Activated gamma-delta T cell treated with anti-CD3 and anti-CD28 coated beads, Interleukin-2, amount 50 U/mL, for 16 hours (primary cell): ENCODE measurements at regions not wholly inside any gene's neighbourhood (a gene's known extent, or its start where the extent isn't known, plus 50 kb on each side); places are given as distances from the start of the nearest gene placed in this dataset.
"Not testable (repeated sequence)": the region's sequence is repeated elsewhere in the genome, so short reads cannot be mapped to it uniquely, and the experiment has no call there.

ENCODE experiments used
- DNase-seq: peaks from one replicate; pipeline ENCODE4 v3.0.0-alpha.2; 2020; ENCODE audit warnings: low read depth

DNA sequence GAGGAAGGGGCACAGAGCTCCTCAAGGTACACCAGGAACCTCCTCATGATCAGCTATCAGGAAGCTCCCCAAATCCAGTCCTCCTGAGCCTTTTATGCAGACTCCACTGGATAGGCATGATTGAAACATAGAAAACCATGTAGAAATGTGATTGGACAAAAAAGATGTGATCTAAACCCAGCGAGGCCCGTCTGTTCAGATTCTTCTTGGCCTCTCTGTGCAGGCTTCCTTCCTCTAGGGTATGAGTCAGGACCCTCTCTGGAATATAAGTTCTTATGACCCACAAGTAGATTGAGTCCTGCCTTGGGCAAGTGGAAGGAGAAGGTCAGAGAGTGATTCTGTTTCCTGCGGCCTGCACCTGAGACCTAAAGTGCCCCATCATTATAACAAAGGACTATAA, 166.3 kb downstream of the PHLDA1 start:
- DNase-seq: no peak

DNA sequence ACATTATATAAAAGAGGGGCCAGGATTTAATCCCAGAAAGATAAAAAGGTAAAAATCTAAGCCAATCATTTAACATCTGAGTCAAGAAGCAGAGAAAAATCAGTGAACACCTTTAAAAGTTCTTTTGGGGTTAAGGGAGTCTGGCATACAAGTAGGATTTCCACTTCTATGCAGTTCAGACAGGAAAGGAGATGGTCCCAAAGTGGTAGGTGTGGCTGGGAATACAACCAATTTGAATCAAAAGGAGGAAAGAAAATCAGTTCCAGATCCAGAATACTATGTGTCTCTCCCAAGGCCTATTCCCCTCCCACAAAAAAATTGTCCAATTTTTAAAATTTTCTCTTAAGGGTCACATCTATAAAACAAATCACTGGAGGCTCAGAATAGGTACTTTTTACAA, 167.4 kb downstream of the PHLDA1 start:
- DNase-seq: no peak

DNA sequence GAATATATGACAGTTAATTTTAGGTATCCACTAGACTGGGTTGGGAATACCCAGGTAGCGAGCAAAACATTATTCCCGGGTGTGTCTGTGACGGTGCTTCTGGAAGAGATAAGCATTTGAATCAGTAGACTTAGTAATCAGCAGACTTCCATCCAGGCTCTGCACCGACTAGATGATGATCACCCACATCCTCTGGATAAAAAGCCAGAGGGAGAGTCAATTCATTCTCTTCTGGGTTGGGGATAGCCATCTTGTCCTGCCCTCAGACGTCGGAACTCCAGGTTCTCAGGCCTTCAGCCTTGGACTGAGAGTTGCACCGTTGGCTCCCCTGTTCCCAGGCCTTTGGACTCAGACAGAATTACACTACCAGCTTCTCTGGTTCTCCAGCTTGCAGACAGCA, 168.0 kb downstream of the PHLDA1 start:
- DNase-seq: no peak

DNA sequence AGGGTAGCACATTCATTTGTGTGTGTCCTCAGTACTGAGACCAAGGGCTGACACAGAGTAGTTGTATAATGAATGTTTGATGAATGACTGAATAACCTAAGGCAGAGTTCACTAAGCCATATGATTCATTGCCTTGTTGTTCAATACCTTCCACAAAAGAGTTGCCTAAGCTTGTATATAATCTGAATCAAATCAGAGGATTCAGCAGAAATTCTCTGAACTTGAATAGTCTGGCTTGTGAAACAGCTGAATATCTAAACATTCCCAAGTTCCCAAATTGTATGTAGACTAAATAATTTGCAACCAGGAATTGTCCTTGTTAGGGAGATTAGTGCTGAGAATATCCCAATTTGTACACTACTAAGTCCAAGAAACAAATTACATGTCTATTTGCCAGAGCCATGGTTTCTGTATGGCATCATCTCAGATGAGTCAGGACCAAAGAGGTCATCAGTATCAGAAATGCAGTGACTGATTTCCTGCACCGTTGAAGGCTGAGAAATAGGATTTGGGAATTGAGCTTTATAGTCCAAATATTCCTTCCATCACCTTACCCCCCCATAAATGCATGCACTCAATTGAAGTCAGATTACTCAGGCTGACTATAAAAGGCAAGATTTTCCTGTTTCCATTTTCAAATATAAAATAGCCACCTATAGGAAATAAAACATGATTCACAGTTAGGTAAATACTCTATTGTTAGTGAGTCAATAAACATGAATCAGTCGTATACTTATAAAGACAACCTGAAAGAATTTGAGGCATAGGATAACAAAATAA, 168.7 kb downstream of the PHLDA1 start:
- no peak for DNase-seq

DNA sequence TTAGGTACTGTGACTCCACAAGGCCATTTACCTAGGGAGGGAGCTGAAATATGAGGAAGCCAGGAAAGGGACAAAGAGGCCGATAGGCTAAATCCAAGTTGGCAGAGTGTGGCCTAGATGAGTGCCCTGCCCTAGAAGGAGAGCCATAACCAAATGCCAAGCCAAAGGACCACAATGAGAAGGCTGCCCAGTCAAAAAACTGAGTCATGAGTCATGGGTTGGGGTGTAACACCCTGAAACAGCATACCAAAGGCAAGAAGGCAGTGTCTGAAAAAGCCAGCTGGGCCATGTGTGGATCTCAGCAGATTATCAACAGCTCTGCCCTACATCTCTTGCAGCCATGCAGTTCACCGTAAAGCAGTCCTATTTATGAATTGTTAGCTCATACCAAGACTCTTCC, 171.7 kb downstream of the PHLDA1 start:
- no peak for DNase-seq

DNA sequence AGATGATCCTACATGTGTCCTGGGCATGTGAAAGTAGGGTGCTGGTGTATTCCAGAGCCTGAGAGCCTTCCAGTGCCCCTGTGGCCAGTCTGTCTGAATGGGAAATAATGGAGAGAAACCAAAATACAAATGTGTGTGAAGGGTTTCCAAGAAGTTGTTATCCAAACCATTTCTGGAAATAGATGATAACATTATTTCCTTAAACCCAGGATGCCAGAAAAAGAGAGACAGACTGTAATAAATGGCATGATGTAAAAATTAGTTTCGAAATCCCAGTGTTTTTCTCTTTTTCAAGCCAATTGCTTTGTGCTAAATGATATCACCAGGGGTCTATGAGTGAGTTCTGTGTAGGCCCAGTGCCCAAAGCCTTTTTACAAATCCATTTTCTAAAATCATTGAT, 175.3 kb downstream of the PHLDA1 start:
- DNase-seq: no peak

DNA sequence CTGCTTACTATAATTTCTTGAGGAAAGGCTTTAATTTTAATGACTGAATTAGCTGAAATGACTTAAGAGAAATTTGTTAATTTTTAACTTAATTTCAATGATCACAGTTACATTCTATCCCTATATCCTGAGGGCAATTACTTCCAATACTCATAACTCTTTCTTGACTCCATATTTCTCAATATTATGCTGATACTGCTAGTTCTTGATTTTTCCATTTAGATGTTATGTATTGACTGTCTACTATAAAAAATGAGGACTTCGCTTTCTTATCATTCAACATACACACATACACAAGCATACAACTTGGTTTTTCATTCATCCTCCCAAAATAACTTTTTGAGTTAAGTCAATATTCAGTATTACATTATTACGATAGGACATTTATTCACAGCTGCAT, 176.2 kb downstream of the PHLDA1 start:
- DNase-seq: no peak

DNA sequence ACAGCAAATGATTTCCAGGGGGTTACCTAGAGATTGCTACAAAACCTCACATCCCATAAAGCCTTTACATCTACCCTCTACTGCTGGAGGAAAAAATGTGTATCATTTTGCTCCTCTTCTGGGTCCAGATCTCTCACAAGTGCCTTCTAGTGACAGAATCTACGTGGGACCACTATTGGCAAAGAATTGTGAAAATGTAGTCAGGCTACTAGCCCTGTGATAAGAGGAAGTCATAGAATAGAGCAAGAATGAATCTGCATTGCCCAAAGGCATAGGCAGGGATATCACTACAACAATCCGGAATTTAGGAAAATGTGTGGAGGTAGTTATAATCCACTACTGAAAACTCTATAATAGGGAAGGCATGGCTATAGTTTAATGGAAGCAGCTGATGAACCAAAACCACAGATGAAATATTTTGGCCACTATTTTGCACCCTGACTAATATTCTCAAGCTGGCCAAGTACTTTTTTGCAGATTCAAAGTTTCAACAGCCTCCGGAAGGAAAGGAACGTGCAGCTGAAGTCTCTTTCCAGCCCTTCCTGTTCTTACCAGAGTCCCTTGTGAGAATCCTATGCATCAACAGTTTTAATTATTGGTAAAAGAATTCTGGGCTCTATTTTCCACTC, 176.8 kb downstream of the PHLDA1 start:
- no peak for DNase-seq

DNA sequence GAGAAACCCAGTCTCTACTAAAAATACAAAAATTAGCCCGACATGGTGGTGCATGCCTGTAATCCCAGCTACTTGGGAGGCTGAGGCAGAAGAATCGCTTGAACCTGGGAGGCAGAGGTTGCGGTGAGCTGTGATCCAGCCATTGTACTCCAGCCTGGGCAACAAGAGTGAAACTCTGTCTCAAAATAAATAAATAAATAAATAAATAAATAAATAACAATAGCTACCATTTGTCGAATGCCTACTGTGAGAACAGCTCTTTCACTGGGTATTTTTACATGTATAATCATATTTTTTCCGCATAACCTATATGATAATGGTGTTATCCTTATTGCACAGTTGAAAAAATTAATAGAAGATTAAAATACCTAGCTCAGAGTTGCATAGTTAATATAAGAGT, 177.4 kb downstream of the PHLDA1 start:
- DNase-seq: not testable (repeated sequence)

DNA sequence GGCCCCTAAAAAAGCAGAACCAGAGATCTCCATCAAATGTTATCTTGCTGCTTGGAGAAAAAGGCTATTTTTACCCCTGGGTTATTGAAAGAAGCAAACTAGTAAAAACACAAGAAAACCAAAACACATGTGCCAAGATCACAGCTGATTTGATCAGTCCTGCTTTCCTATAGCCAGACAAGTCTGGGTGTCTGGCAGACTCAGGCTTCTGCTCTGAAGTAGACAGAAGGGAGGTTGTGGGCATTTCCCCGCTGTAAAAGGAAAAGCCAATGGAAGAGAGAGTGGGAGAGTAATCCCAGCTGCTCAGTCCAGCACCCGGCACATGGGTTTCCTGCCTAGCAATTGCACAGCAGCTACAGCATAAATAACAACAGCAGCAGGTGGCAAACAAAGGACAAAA, 177.9 kb downstream of the PHLDA1 start:
- no peak for DNase-seq

DNA sequence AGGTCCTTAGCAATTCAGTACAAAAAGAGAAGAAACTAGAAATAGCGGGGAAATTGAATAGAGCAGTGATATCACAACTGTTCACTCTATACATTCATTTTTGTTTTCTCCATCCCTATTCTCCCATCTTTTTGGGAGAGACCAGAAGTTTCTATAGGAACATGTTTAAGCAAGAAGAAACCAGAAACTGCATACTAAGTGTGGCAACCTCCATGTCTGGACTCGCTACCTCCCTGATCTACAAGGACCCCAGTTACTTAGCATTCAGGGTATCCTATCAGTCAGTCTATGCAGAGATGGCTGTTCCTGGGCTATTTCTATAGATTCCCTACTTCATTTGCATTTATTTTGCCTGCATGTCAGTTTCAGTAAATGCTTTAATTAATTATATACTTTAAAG, 178.6 kb downstream of the PHLDA1 start:
- no peak for DNase-seq

DNA sequence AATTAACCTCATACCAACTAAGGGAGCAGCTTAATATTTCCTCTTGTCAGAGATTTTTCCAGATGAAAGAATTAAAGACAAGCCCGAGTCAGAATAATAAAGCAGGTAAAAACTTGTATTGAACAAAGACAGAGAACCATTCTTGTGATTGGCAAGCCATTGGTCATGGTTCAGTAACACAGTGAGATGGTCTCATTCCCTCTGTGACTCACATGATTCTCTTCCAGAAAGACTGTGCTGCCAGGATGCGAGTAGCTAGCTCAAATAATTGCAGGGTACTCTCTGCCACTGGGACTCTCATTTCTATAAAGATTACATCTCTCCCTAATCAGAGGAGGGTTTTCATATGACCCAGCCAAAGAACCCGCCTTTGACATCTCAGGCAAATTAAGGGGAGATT, 179.4 kb downstream of the PHLDA1 start:
- no peak for DNase-seq

DNA sequence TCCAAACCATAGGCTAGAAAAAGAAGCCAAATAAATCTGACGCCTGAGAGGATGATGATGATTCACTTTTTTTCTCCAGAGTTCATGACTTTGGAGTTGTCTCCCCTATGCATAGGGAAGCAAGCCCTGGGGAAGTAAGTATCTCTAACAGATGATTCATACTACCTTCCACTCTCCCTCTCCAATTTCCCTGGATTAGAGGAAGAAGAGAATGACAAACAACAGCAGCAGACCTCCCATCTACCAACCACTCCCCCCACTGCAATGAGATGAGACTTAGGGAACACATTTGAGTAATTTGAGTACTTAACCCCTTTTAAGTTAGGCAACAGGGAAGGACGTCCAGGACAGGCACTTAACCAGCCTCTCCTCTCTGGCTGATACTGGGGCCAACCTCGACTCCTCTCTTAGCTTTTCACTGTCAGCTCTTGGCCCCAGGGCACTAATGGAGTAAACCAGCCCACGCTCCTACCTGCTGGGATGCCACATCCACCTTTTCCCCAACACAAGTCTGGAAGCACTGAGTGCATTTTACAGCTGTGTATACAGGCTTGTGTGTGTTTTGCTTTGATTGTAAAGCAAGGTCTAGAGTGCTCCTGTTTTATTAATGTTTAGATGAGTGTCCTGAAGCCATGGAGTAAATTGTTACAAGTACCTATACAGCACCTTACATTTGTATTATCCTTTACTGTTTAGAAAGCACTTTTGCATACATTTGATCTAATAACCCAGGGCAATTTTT, 180.7 kb downstream of the PHLDA1 start:
- DNase-seq: no peak

DNA sequence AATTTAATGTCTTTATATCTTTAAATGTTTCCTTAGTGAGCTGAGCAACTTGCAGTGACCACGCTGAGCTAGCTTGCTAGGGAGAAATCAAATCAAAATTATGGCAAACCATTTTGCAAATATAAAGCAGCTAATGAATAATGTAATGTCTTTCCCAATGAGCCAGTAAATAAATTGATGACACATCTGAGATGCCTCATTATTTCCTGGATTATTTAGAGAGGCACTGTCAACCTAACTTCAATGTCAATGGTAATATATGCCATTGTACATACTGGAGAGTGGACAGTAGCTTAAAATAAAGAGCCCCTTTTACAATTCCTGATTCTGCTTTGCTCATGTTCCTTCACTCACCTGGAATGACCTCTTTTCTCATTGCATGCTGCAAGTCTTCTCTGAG, 182.6 kb downstream of the PHLDA1 start:
- no peak for DNase-seq

DNA sequence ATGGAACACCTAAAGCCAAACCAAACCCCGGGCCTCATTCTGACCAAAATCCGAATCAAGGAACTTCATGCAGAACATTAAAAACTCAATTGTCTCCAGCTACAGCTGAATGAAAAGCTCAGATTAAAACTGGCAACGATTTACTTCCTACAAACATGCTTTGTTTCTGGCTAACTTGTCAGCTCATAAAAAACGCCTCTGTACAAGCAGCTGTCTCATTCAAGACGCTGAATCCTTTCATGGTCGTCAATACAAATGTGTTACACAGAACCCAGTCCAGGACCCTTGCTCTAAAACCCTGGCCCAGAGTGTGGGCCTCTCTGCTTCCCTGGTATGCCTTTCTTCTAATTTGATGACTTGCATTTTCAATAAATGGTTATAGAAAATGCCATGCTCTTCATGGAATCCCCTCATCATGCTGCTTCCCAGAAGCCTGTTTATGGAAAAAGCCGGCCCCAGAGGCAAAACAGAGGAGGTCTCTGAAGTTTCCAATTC, 183.1 kb downstream of the PHLDA1 start:
- no peak for DNase-seq

DNA sequence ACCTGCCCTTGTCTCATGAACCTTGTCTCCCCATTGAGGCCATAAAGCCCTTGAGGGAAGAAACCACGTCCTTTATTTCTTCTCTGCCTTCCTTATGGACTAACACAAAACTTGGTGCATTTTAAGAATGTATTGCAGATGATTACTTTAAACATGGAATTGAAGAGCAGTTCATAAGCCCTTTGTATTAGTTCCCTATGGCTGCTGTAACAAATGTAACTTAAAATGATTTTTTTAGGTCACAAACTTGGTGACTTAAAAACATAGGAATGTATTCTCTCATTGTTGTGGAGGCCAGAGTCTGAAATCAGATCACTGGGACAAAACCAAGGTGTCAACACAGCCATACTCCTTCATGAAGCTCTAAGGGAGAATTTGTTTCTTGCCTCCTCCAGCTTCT, 185.5 kb downstream of the PHLDA1 start:
- no peak for DNase-seq

DNA sequence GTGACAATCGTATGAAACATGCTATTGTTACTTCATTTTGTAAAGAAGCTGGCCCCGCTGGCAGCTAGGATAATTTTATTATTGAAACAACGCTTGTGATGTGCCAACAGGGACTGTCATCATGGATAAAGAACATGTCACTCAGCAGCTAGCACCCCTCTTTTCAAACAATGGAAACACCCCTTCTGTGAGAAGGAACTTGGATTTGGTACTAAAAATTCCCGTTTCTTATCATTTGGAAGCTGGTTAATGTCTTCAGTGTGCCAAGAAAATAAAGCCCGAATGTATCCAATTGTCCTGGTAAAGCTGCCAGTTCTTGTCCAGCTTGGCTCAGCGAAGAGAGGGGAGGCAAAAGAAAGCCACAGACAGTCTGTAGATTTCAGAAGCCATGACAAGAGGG, 186.6 kb downstream of the PHLDA1 start:
- no peak for DNase-seq

DNA sequence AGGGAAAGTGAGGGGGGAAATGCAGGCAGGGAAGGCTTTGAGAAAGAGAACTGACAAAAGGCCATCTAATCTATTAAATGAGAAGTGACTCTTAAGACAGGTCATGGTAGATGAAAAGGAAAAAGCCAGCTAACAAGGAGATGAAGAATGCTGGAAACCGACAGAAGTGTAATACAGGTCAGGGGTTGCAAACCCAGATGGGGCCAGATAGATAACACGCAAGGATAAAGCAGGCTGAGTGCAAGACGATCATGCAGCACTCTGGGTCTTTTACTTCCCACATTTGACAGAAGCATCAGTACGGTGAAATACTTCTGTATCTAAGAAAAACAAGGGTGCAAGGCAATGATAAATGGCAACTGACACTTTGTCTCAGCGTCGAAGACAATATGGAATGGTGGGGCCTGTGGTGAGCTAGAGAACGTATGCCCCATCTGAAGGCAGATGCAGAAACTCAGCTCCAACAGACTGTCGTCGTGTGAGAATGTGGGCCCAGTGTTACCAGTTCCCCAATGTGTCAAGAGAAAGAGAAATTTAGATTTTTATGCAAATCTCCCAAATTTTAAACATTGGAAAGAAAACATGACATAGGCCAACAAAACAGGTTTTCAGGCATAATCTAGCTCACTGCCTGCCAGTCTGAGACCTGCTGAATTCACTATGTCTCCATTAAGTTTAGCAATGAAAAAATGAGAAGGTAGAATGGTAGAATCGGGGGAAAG, 187.4 kb downstream of the PHLDA1 start:
- DNase-seq: no peak

DNA sequence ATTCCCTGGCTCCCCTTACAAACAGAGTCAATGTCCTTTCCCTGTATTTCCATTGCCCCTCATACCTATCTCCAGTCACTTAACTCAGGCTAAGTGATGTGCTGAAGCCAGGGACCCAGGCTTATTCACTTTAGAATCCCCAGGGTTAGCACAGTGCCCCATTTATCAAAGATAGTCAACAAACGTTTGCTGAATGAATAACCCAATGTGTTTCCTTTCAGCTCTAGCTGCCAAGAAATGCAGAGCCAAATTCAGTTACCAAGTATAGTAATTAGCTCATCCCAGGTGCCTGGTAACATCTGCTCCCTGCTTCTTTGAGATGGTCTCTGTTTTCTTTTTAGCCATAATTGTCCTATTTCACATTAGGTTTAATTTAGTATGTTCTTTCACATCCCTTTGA, 189.5 kb downstream of the PHLDA1 start:
- DNase-seq: no peak

DNA sequence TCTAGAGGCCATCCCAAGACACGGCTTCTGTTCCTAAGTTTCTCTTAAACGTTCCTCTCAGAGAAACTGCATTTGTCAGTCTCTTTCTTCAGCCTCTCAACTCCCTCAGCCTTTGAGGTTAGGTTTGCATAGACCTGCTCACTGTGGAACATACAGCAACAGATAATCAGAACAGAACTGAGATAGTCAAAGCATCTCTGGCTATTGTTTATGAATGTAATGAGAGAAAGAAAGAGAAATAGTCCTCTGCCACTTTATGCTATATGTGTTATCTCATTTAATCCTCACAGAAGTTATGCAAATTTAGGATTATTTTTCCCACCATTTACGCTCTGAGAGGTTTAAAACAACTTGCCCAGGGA, 190.6 kb downstream of the PHLDA1 start:
- DNase-seq: no peak

DNA sequence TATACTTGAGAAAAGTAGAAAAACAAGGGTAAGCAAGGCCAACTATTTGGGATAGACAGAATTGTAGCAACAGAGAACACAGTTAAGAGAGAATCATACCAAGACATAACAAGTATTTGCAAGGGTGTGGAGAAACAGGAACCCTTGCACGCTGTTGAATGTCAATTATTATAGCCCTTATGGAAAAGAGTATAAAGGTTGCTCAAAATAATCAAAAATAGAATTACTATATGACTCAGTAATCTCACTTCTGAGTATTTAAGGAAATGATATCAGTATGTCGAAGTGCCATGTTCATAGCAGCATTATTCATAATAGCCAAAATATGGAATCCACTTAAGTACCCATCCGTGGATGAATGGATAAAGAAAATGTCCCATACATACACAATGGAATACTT, 193.3 kb downstream of the PHLDA1 start:
- no peak for DNase-seq

DNA sequence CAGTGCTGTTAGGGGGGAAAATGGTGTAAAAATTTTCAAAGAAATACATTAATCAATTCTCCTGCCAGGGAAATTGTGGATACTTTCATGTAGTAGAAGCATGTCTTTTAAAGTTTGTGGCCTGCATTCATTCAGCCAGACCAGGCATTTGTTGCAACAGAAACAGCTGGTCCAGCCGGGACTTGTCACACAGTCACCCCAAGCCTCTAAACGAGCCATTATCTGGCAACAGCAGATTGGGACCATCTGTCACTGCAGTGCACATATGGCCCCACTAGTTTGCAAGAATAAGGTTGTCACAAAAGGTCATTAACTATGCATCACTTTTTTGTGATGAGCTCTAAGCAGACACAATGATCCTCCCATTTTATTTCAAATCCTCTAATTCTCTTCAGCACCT, 193.9 kb downstream of the PHLDA1 start:
- DNase-seq: no peak

DNA sequence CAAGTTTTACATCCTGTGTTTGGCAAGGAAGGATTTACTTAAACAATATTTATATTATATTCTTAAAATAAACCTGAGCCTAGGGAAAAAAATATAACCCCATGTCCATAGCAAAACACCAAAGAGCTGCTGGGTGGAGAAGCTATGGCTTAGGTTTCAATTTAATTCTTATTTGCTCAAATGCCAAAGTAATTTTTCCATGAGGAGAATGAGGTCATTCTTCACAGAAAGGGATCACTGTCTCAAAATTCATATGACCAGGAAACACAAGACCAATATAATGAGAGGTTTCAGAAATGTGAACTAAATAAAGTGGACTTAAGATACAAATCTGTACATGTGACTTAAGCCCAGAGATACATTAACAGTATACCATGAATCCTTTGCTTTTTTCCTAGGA, 195.0 kb downstream of the PHLDA1 start:
- DNase-seq: no peak
